ENCODE measurements at regions not wholly inside any gene's neighbourhood (a gene's known extent, or its start where the extent isn't known, plus 50 kb on each side); places are given as distances from the start of the nearest gene placed in this dataset.

GRCh38 chr1:29584776-29585175 is 348.5 kb downstream of the PTPRU start:
- TF ChIP-seq POLR2A (IDR thresholded peaks at IDR 0.05) = no peak
- no peak for TF ChIP-seq CTCF (IDR thresholded peaks at IDR 0.05 in 4 of 5, conservative IDR thresholded peaks at IDR 0.05 in 1 of 5)

DNA sequence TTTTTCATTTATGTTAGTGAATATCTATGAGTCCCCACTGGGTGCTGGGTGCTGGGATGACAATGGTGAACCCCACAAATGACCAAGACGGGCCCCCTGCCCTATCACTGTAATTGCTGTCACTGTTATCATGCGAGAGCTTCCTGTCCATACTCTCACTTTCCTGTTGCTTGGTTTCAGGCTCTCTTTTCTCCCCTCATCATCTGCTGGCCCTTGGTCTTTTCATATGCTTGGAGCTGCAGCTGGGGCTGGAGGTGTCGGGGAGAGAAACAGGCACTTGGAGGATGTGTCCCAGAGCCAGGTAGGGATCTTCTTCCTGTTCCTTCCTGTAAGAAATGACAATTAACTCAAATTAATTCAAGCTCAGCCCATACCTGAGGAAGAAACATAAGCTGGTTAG is 348.0 kb downstream of the PTPRU start:
- in situ Hi-C loops (cut with MboI; ENCODE audit: low sequenced_read_pairs in 4 of 4) = no loop called here
- no peak overlapping the region for H3K4me3 ChIP-seq
- no peak overlapping the region for H3K27ac ChIP-seq
- intact Hi-C loops (cut with DNase I; ENCODE audit: low total_unique reads) = no loop called here
- DNase-seq = no peak
- no peaks in the 10 kb centered on the region for H3K36me3 ChIP-seq
- no peak for ATAC-seq
- TF ChIP-seq POLR2A (IDR thresholded peaks at IDR 0.05) (no peak), CTCF (IDR thresholded peaks at IDR 0.05 in 4 of 5, conservative IDR thresholded peaks at IDR 0.05 in 1 of 5) (no peak)
- H3K9me3 ChIP-seq = no peaks in the 10 kb centered on the region
- peaks cover 0 to 11% (median 0%) of the 10 kb centered on the region in 3 donors for H3K27me3 ChIP-seq
- no peaks in the 10 kb centered on the region for H3K4me1 ChIP-seq

More at GRCh38 chr1:29584776-29585175, 348.5 kb downstream of the PTPRU start:
- H3K27me3 ChIP-seq = peaks cover 0 to 11% (median 0%) of the 10 kb centered on the region in 3 donors
- H3K36me3 ChIP-seq = no peaks in the 10 kb centered on the region
- in situ Hi-C loops (cut with MboI; ENCODE audit: low sequenced_read_pairs in 4 of 4) = no loop called here
- no peaks in the 10 kb centered on the region for H3K9me3 ChIP-seq
- H3K4me3 ChIP-seq = no peak overlapping the region
- no peak overlapping the region for H3K27ac ChIP-seq
- intact Hi-C loops (cut with DNase I; ENCODE audit: low total_unique reads) = no loop called here
- H3K4me1 ChIP-seq = no peaks in the 10 kb centered on the region
- ATAC-seq (no peak), DNase-seq (no peak)

DNA sequence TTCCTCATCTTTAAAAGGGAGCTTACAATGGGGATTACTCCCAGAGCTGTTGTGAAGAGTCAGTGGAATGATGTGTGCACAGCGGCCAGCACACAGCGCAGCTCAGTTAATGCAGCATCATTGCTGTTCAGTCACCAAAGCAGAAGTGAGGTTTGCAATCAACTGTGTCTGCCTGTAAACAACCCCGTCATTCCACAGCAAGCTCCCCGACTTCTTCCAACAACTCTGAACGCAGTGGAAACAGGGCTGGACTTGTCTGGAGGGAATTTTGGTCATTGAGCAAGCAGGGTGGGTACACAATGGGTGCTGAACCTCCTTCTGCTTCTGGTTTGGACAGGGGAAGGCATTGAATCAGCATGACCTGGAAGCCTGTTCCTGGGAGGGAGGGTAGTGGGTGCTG is 347.4 kb downstream of the PTPRU start:
- Histone ChIP-seq H3K4me3 (no peak overlapping the region), H3K36me3 (no peaks in the 10 kb centered on the region), H3K27me3 (peaks cover 0 to 11% (median 0%) of the 10 kb centered on the region in 3 donors), H3K27ac (no peak overlapping the region), H3K9me3 (no peaks in the 10 kb centered on the region), H3K4me1 (no peaks in the 10 kb centered on the region)
- no peak for ATAC-seq
- TF ChIP-seq POLR2A (IDR thresholded peaks at IDR 0.05) (no peak), CTCF (IDR thresholded peaks at IDR 0.05 in 4 of 5, conservative IDR thresholded peaks at IDR 0.05 in 1 of 5) (no peak)
- intact Hi-C loops (cut with DNase I; ENCODE audit: low total_unique reads) = no loop called here
- no peak for DNase-seq
- in situ Hi-C loops (cut with MboI; ENCODE audit: low sequenced_read_pairs in 4 of 4) = no loop called here

- TF ChIP-seq CTCF (IDR thresholded peaks at IDR 0.05 in 4 of 5, conservative IDR thresholded peaks at IDR 0.05 in 1 of 5) (no peak), POLR2A (IDR thresholded peaks at IDR 0.05) (no peak)
- Histone ChIP-seq H3K27ac (no peak overlapping the region), H3K36me3 (no peaks in the 10 kb centered on the region), H3K4me1 (no peaks in the 10 kb centered on the region), H3K9me3 (no peaks in the 10 kb centered on the region), H3K4me3 (no peak overlapping the region), H3K27me3 (peaks cover 0 to 5% (median 0%) of the 10 kb centered on the region in 3 donors)
- intact Hi-C loops (cut with DNase I; ENCODE audit: low total_unique reads) = no loop called here
- ATAC-seq (no peak), DNase-seq (no peak)
- in situ Hi-C loops (cut with MboI; ENCODE audit: low sequenced_read_pairs in 4 of 4) = no loop called here
Observed at GRCh38 chr1:29581256-29581655, 344.9 kb downstream of the PTPRU start.

DNA sequence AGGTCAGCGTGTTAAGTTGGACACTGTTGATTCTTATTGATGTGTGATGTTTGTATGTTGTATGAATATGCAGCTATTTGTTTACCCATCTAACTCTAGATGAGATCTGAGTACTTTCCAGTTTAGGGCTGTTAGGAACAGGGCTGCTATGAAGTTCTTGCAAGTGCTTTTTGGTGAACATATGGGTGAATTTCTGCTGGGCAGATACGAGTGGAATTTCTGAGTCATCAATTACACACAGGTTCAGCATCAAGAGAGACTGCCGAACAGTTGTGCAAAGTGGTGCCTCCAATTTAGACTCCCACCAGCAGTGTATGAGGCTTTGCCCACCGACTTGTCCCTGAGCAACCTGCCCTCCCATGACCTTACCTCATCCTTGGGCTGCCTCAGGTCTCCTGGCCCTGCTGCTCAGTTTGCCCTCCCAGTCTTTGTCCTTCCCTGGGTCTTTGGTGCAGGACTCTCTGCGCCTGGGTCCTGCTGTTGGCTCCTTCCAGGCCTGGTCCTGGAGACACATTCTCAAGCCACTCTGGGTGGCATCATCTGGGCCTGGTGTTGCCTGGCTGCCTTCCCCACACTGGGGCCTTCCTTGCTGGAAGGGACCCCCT is 343.6 kb downstream of the PTPRU start:
- intact Hi-C loops (cut with DNase I; ENCODE audit: low total_unique reads) = loop anchor here (10.0 kb wide), 1 partner anchor 945 kb away; no protein-coding TSS in a partner anchor

More for the DNA sequence above, 343.6 kb downstream of the PTPRU start:
- in situ Hi-C loops (cut with MboI; ENCODE audit: low sequenced_read_pairs in 4 of 4) = no loop called here
- TF ChIP-seq CTCF (IDR thresholded peaks at IDR 0.05 in 4 of 5, conservative IDR thresholded peaks at IDR 0.05 in 1 of 5) (no peak), POLR2A (IDR thresholded peaks at IDR 0.05) (no peak)
- DNase-seq (no peak), ATAC-seq (no peak)
- H3K27ac ChIP-seq = no peak overlapping the region
- H3K27me3 ChIP-seq = no peaks in the 10 kb centered on the region
- H3K9me3 ChIP-seq = no peaks in the 10 kb centered on the region
- no peaks in the 10 kb centered on the region for H3K4me1 ChIP-seq
- H3K4me3 ChIP-seq = no peak overlapping the region
- no peaks in the 10 kb centered on the region for H3K36me3 ChIP-seq

Measured in gastrocnemius medialis (tissue), 4 donors.